B cell (primary cell): ENCODE measurements at regions not wholly inside any gene's neighbourhood (a gene's known extent, or its start where the extent isn't known, plus 50 kb on each side); places are given as distances from the start of the nearest gene placed in this dataset.

Experiments used
- ATAC-seq: fragments of 200-7000 bp; cut with Tn5 transposase; one replicate; pipeline ENCODE4 v1.10.0; 2021; ENCODE audit warnings: low read depth, mild to moderate bottlenecking, moderate number of reproducible peaks, moderate library complexity
- CTCF ChIA-PET: fragments of 350-600 bp; sonication (Branson Sonifier 250); formaldehyde crosslinking; loops from one replicate; lab custom pipeline; 2021; ENCODE audit warnings: antibody characterized with exemption, inconsistent platforms; lab: Charles Lee
- POLR2A ChIA-PET: fragments of 350-600 bp; sonication (Branson Sonifier 250); formaldehyde crosslinking; loops from one replicate; lab custom pipeline; 2021; ENCODE audit warnings: antibody characterized with exemption; lab: Charles Lee
- DNase-seq: peaks from one replicate; pipeline ENCODE4 v3.0.0; 2013
- H2AFZ ChIP-seq: 2 replicates; pipeline ENCODE4 v1.6.1; 2012; ENCODE audit warnings: mild to moderate bottlenecking, low read depth, low read length; ENCODE audit not compliant: insufficient read depth, poor library complexity, severe bottlenecking
- H3K27ac ChIP-seq, 2 donors: 1 replicate in 1 of 2; 2 replicates in 1 of 2; pipeline ENCODE4 v1.5.1; 2012 to 2013; ENCODE audit warnings: low read length in 2 of 2, mild to moderate bottlenecking in 2 of 2, moderate library complexity in 1 of 2
- H3K27me3 ChIP-seq, 4 experiments: fragments of 200-600 bp in 1 of 4; sonication (generic) in 1 of 4; replicated peaks in 1 of 4; 1 replicate in 2 of 4; 2 replicates in 2 of 4; pipeline versions ENCODE4 v1.6.1 to v1.7.0; 2013 to 2016; ENCODE audit warnings: low read length in 3 of 4, mild to moderate bottlenecking in 2 of 4, mixed read lengths in 1 of 4, moderate library complexity in 1 of 4; ENCODE audit not compliant: insufficient read depth in 4 of 4, control insufficient read depth in 3 of 4; ENCODE audit errors: control extremely low read depth in 1 of 4
- H3K36me3 ChIP-seq, 2 experiments: replicated peaks in 1 of 2; 1 replicate in 1 of 2; 2 replicates in 1 of 2; pipeline versions ENCODE4 v1.6.1 to v1.7.1; 2013; ENCODE audit warnings: low read length in 1 of 2; ENCODE audit not compliant: insufficient read depth in 2 of 2, control insufficient read depth in 1 of 2; ENCODE audit errors: control extremely low read depth in 1 of 2, extremely low read depth in 1 of 2
- H3K4me1 ChIP-seq, 2 donors: fragments of 200-600 bp in 1 of 2; sonication (generic) in 1 of 2; 1 replicate in 1 of 2; 2 replicates in 1 of 2; pipeline versions ENCODE4 v1.5.1 to v1.6.1; 2013 to 2017; ENCODE audit warnings: low read length in 2 of 2; ENCODE audit not compliant: control insufficient read depth in 2 of 2, insufficient read depth in 2 of 2
- H3K4me2 ChIP-seq: replicated peaks from 2 replicates; pipeline ENCODE3; 2012; ENCODE audit warnings: mild to moderate bottlenecking, low read depth, low read length; ENCODE audit not compliant: poor library complexity, severe bottlenecking
- H3K4me3 ChIP-seq, 5 experiments: fragments of 200-600 bp in 1 of 5; sonication (generic) in 1 of 5; 1 replicate in 3 of 5; 2 replicates in 2 of 5; pipeline versions ENCODE4 v1.5.1 to v1.7.0; 2011 to 2016; ENCODE audit warnings: low read length in 4 of 5, mild to moderate bottlenecking in 4 of 5, low read depth in 2 of 5, control low read depth in 1 of 5, moderate library complexity in 1 of 5; ENCODE audit not compliant: insufficient read depth in 1 of 5; ENCODE audit errors: control extremely low read depth in 1 of 5, extremely low read depth in 1 of 5
- H3K79me2 ChIP-seq: fragments of 200-600 bp; sonication (generic); one replicate; pipeline ENCODE4 v1.6.0; 2016; ENCODE audit warnings: low read length; ENCODE audit not compliant: control insufficient read depth, insufficient read depth
- H3K9ac ChIP-seq: fragments of 200-600 bp; sonication (generic); 2 replicates; pipeline ENCODE4 v1.6.1; 2017; ENCODE audit warnings: mild to moderate bottlenecking, low read length, moderate library complexity
- H3K9me3 ChIP-seq, 3 donors: one replicate each; pipeline versions ENCODE4 v1.6.1 to v1.7.1; 2013; ENCODE audit warnings: low read length in 2 of 3; ENCODE audit not compliant: control insufficient read depth in 2 of 3, insufficient read depth in 1 of 3; ENCODE audit errors: control extremely low read depth in 1 of 3
- H4K20me1 ChIP-seq: 2 replicates; pipeline ENCODE4 v1.6.0; 2012; ENCODE audit warnings: mild to moderate bottlenecking, low read length; ENCODE audit not compliant: insufficient read depth, control insufficient read depth, poor library complexity, severe bottlenecking
- H3K27ac Mint-ChIP-seq: one replicate; pipeline ENCODE4 v1.8.0; 2021; ENCODE audit warnings: mixed read lengths
- H3K27me3 Mint-ChIP-seq: one replicate; pipeline ENCODE4 v1.8.0; 2021; ENCODE audit warnings: mixed read lengths
- H3K4me1 Mint-ChIP-seq: one replicate; pipeline ENCODE4 v1.8.0; 2021; ENCODE audit warnings: mixed read lengths
- H3K4me3 Mint-ChIP-seq: one replicate; pipeline ENCODE4 v1.8.0; 2021; ENCODE audit warnings: mixed read lengths
- H3K9me3 Mint-ChIP-seq: one replicate; pipeline ENCODE4 v1.8.0; 2022; ENCODE audit warnings: mixed read lengths; ENCODE audit not compliant: insufficient read depth
- EZH2 ChIP-seq: IDR thresholded peaks from 2 replicates; pipeline ENCODE4 v1.6.1; 2012; ENCODE audit warnings: borderline replicate concordance, low read depth, mild to moderate bottlenecking, moderate library complexity, low read length; ENCODE audit not compliant: insufficient read depth, poor library complexity, severe bottlenecking
- WGBS: methylation state at CpG from one replicate; pipeline ENCODE4 v1.1.5; 2013; ENCODE audit warnings: missing lambda C conversion rate; ENCODE audit not compliant: insufficient coverage; 5-methylcytosine and 5-hydroxymethylcytosine counted together
- intact Hi-C: fragments of 100-400 bp; cut with micrococcal nuclease; formaldehyde crosslinking; loops from one replicate; pipeline ENCODE4 v1.10.0; 2022
- TF ChIP-seq, protein P1 (sequence below): fragments of 200-600 bp; IDR thresholded peaks from one replicate; pipeline ENCODE4 v1.8.0; 2022; ENCODE audit warnings: antibody characterized with exemption, mild to moderate bottlenecking

DNA sequence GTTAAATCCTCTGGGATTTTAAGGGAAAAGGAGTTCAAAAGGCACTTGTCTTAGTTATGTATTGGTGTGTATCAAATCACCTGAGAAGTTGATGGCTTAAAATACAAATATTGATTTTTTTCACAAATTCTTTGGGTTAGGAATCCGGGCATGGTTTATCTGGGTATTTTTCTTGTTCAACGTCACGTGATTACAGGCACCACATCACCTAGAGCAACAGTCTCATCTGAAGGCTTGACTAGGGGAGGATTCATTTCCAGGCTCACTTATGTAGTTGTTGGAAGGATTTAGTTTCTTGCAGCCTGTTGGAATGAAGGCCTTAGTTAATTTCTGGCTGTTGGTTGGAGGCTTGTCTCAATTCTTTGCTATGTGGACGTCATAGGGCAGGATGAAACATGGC, 326.1 kb downstream of the STIM2 start:
- TF ChIP-seq, protein P1, sequence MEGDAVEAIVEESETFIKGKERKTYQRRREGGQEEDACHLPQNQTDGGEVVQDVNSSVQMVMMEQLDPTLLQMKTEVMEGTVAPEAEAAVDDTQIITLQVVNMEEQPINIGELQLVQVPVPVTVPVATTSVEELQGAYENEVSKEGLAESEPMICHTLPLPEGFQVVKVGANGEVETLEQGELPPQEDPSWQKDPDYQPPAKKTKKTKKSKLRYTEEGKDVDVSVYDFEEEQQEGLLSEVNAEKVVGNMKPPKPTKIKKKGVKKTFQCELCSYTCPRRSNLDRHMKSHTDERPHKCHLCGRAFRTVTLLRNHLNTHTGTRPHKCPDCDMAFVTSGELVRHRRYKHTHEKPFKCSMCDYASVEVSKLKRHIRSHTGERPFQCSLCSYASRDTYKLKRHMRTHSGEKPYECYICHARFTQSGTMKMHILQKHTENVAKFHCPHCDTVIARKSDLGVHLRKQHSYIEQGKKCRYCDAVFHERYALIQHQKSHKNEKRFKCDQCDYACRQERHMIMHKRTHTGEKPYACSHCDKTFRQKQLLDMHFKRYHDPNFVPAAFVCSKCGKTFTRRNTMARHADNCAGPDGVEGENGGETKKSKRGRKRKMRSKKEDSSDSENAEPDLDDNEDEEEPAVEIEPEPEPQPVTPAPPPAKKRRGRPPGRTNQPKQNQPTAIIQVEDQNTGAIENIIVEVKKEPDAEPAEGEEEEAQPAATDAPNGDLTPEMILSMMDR, result no peak
- no peak for TF ChIP-seq EZH2
- Histone ChIP-seq H3K27me3 (no peaks in the 10 kb centered on the region), H3K9ac (no peak overlapping the region), H3K4me3 (no peak overlapping the region), H3K79me2 (no peaks in the 10 kb centered on the region), H2AFZ (no peak overlapping the region), H3K4me1 (no peaks in the 10 kb centered on the region), H3K36me3 (no peaks in the 10 kb centered on the region), H4K20me1 (no peaks in the 10 kb centered on the region), H3K4me2 (no peak overlapping the region), H3K27ac (no peak overlapping the region), H3K9me3 (no peaks in the 10 kb centered on the region)
- WGBS, result 100% methylated on average over 1 of the region's 4 CpGs
- ATAC-seq (no peak), DNase-seq (no peak)
- Mint-ChIP-seq H3K27me3 (no peaks in the 10 kb centered on the region), H3K4me1 (no peaks in the 10 kb centered on the region), H3K27ac (no peak overlapping the region), H3K4me3 (no peak overlapping the region), H3K9me3 (no peaks in the 10 kb centered on the region)
- POLR2A ChIA-PET, result no interaction called here
- CTCF ChIA-PET, result interaction anchor here (1.0 kb wide), 1 partner anchor 18 kb away, joined by 3 read pairs; no protein-coding TSS in a partner anchor
- intact Hi-C loops, result no loop called here

DNA sequence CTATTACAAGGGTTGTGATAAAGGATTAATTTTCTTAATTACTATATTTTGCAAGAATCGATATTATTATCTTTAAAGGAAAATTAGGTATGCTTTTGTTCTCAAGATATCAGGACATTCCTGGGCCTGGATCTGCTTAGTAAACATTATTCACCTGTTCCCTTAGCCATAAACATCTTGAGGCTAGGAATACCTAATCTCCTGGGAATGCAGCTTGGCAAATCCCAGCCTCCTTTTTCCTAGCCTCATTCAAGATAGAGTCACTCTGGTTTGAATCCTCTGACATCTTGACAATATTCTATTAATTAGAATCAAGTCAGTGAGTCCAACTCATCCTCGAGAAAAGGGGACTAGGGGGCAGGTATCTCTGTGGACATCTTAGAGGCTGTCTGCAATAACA, 327.1 kb downstream of the STIM2 start:
- Histone ChIP-seq H3K4me2 (no peak overlapping the region), H3K27me3 (no peaks in the 10 kb centered on the region), H3K27ac (no peak overlapping the region), H3K36me3 (no peaks in the 10 kb centered on the region), H2AFZ (no peak overlapping the region), H3K4me3 (no peak overlapping the region), H4K20me1 (no peaks in the 10 kb centered on the region), H3K79me2 (no peaks in the 10 kb centered on the region), H3K9ac (no peak overlapping the region), H3K9me3 (no peaks in the 10 kb centered on the region), H3K4me1 (no peaks in the 10 kb centered on the region)
- Mint-ChIP-seq H3K9me3 (no peaks in the 10 kb centered on the region), H3K27me3 (no peaks in the 10 kb centered on the region), H3K4me1 (no peaks in the 10 kb centered on the region), H3K27ac (no peak overlapping the region), H3K4me3 (no peak overlapping the region)
- WGBS, result no CpG with 5 or more reads among the region's 2 CpGs
- ATAC-seq, result no peak
- TF ChIP-seq EZH2, result no peak
- TF ChIP-seq, protein P1, result no peak
- ChIA-PET POLR2A (no interaction called here), CTCF (no interaction called here)
- no peak for DNase-seq
- intact Hi-C loops, result no loop called here
